Epithelial cell of proximal tubule (primary cell): ENCODE measurements at regions not wholly inside any gene's neighbourhood (a gene's known extent, or its start where the extent isn't known, plus 50 kb on each side); places are given as distances from the start of the nearest gene placed in this dataset.

ENCODE experiments used
- DNase-seq: peaks from one replicate; pipeline ENCODE4 v3.0.0-alpha.2; 2011; ENCODE audit warnings: low read depth
- H3K4me3 ChIP-seq: 2 replicates; pipeline ENCODE4 v1.5.1; 2011; ENCODE audit warnings: low read depth, mild to moderate bottlenecking, low read length
- CTCF ChIP-seq: conservative IDR thresholded peaks from 2 replicates; pipeline ENCODE4 v1.5.1; 2012; ENCODE audit warnings: low read depth, mild to moderate bottlenecking, low read length

GRCh38 chr5:88113429-88113828 is 155.2 kb downstream of the TMEM161B start:
- no peak for TF ChIP-seq CTCF
- no peak overlapping the region for H3K4me3 ChIP-seq
- no peak for DNase-seq

DNA sequence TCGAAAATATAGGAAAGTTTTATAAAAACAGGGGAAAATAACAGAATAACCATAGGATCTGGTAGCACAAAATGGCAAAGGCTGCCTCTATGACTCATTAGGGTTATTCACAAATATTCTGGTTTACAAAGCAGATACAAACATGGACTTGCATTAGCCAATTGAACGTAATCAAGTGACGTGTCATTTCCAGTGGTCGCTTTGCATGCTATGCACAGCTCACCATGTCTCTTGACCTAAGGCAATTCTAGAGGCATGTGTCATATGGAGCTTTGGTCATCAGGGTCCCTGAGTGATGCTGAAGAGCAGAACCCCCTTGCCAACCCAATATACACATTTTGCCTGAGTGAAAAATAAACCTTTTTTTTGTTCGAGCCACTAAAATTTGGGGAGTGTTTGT is 158.8 kb downstream of the TMEM161B start:
- H3K4me3 ChIP-seq: no peak overlapping the region
- DNase-seq: no peak

DNA sequence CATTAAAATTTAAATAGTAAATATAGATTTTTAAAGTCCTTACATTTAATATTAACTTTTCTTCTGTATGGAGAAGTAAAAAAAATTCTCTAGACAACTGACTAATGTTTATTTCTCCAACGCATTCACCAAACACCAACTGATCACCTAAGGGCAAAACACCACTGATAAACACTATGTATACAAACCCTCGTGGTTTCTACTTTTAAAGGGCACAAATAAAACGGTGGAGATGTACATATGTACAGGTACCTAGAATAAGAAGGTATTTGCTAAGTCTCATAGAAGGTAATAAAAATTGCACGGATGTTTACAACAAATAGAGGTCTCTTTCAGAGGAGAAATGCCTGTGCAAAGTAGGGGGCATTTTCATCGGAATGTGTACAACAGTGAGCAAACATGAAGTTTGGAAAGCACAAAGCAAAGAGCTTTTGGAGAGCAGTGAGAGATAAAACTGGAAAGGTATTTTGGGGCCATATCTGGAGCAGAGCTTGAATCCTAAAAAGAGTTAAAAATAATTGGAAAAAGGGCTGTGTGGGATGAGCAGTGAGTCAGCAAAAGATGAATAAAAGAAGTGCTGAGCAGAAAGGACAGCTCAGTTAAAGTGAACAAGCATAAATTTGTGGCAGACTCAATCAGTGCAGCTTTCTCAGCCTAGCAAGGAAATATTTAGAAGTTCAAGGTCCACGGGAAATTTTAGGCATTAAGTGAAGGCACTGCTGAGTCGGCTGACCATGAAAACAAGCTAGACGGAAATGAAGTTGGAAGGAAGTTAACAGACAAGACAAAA is 160.0 kb downstream of the TMEM161B start:
- no peak for DNase-seq
- no peak overlapping the region for H3K4me3 ChIP-seq
- TF ChIP-seq CTCF: no peak

More for the DNA sequence above, 158.8 kb downstream of the TMEM161B start:
- TF ChIP-seq CTCF: no peak

GRCh38 chr5:88094906-88095496 is 173.6 kb downstream of the TMEM161B start:
- TF ChIP-seq CTCF: no peak
- DNase-seq: no peak
- no peak overlapping the region for H3K4me3 ChIP-seq

GRCh38 chr5:88094403-88094802 is 174.2 kb downstream of the TMEM161B start:
- H3K4me3 ChIP-seq: no peak overlapping the region
- DNase-seq: no peak
- no peak for TF ChIP-seq CTCF

- no peak for DNase-seq
- TF ChIP-seq CTCF: no peak
- no peak overlapping the region for H3K4me3 ChIP-seq
Observed at GRCh38 chr5:88093765-88094164, 174.9 kb downstream of the TMEM161B start.
